GM12892 (cell line): ENCODE measurements at regions not wholly inside any gene's neighbourhood (a gene's known extent, or its start where the extent isn't known, plus 50 kb on each side); places are given as distances from the start of the nearest gene placed in this dataset.

Experiments
- POLR2A ChIP-seq: IDR thresholded peaks from 2 replicates; pipeline ENCODE4 v1.6.1; 2011; ENCODE audit warnings: low read depth, low read length, control low read depth
- POLR2AphosphoS5 ChIP-seq: IDR thresholded peaks from 2 replicates; pipeline ENCODE4 v1.6.1; 2011; ENCODE audit warnings: low read depth, low read length, control low read depth
- TAF1 ChIP-seq: IDR thresholded peaks from 2 replicates; pipeline ENCODE4 v1.6.1; 2011; ENCODE audit warnings: low read depth, mild to moderate bottlenecking, control low read depth, low read length, borderline replicate concordance

DNA sequence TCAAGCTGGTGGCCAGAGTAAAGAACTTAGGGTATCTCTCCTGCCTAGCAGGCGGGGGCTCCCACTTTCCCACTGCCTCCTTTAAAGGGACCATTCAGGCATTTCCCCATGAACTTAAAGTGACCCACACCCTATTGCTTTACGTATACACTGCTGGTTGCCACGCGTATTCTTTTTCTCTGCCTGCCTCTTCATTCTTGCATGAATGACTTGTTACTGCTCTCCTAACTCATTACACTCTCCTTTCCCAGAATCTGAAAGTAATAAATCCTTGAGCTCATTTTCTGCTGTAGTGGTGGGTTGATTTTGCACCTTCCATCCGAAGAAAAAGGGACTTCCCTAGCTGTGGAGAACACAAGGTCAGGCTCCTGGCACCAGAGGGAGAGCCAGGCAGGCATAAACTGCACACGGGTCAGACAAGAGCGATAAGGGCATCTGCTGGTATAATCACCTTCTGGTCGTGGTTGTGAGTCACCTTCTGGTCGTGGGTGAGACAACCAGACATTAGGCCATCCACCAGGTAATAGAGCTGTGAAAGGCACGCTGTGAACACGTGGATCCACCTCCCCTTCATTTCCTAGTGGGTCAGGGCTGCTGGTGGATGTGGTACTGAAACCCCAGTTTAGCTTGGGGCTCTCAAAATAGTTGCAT is 950.3 kb downstream of the SOCS6 start:
- TF ChIP-seq POLR2AphosphoS5 = no peak
- no peak for TF ChIP-seq POLR2A
- TF ChIP-seq TAF1 = no peak
